RWPE2 (cell line): ENCODE measurements at regions not wholly inside any gene's neighbourhood (a gene's known extent, or its start where the extent isn't known, plus 50 kb on each side); places are given as distances from the start of the nearest gene placed in this dataset.

ENCODE experiments used
- ATAC-seq: fragments of 200-7000 bp; cut with Tn5 transposase; 3 replicates; pipeline ENCODE4 v1.9.1; 2021; ENCODE audit warnings: low read depth
- DNase-seq: peaks from one replicate; pipeline ENCODE4 v3.0.0-alpha.2; 2020; ENCODE audit warnings: low spot score
- H3K27ac ChIP-seq: fragments of 450-650 bp; 2 replicates; pipeline ENCODE4 v1.5.1; 2017; ENCODE audit warnings: mild to moderate bottlenecking; ENCODE audit not compliant: poor library complexity, severe bottlenecking
- H3K27me3 ChIP-seq: fragments of 250-450 bp; sonication (Bioruptor Pico); 2 replicates; pipeline ENCODE4 v1.5.1; 2021; ENCODE audit warnings: mild to moderate bottlenecking, moderate library complexity; ENCODE audit not compliant: insufficient read depth, poor library complexity, severe bottlenecking
- H3K36me3 ChIP-seq: fragments of 250-450 bp; sonication (Bioruptor Pico); 2 replicates; pipeline ENCODE4 v1.5.1; 2020; ENCODE audit warnings: low read depth, mild to moderate bottlenecking, moderate library complexity
- H3K4me1 ChIP-seq: fragments of 250-450 bp; sonication (Bioruptor Pico); 2 replicates; pipeline ENCODE4 v1.5.1; 2021; ENCODE audit warnings: mild to moderate bottlenecking, moderate library complexity; ENCODE audit not compliant: insufficient read depth, poor library complexity, severe bottlenecking
- H3K4me3 ChIP-seq: fragments of 250-450 bp; sonication (Bioruptor Pico); 2 replicates; pipeline ENCODE4 v1.5.1; 2021; ENCODE audit warnings: mild to moderate bottlenecking, moderate library complexity; ENCODE audit not compliant: severe bottlenecking
- H3K9me3 ChIP-seq: fragments of 250-450 bp; sonication (Bioruptor Pico); 2 replicates; pipeline ENCODE4 v1.5.1; 2021; ENCODE audit warnings: mild to moderate bottlenecking, moderate library complexity; ENCODE audit not compliant: severe bottlenecking
- TF ChIP-seq, protein P1 (sequence below): fragments of 450-650 bp; IDR thresholded peaks from one replicate; pipeline ENCODE4 v1.5.1; 2017; ENCODE audit warnings: mild to moderate bottlenecking, moderate library complexity; ENCODE audit not compliant: poor library complexity, severe bottlenecking

DNA sequence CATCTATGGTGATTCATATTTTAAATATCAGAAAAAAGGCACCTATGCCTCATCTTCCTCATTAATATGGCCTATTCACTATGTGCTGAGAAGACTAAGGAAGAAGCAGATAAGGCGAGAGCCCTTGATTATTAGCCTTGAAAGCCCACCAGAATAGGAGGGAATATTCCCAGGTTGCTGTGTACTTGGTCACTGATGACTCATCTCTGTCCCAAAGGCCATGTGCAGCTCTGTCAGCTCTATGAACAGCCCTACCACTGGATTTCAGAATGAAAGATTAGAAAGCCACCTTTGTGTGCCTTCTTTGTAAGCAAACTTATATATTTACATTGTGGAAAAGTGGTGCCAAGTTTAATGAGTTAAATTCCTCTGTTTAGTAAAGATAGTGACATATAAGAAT lies 211.5 kb downstream of the NFKBIZ start:
- DNase-seq (no peak), ATAC-seq (no peak)
- Histone ChIP-seq H3K9me3 (no peaks in the 10 kb centered on the region), H3K27ac (no peak overlapping the region), H3K4me3 (no peak overlapping the region), H3K36me3 (no peaks in the 10 kb centered on the region), H3K4me1 (no peaks in the 10 kb centered on the region), H3K27me3 (no peaks in the 10 kb centered on the region)
- TF ChIP-seq, protein P1, sequence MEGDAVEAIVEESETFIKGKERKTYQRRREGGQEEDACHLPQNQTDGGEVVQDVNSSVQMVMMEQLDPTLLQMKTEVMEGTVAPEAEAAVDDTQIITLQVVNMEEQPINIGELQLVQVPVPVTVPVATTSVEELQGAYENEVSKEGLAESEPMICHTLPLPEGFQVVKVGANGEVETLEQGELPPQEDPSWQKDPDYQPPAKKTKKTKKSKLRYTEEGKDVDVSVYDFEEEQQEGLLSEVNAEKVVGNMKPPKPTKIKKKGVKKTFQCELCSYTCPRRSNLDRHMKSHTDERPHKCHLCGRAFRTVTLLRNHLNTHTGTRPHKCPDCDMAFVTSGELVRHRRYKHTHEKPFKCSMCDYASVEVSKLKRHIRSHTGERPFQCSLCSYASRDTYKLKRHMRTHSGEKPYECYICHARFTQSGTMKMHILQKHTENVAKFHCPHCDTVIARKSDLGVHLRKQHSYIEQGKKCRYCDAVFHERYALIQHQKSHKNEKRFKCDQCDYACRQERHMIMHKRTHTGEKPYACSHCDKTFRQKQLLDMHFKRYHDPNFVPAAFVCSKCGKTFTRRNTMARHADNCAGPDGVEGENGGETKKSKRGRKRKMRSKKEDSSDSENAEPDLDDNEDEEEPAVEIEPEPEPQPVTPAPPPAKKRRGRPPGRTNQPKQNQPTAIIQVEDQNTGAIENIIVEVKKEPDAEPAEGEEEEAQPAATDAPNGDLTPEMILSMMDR, result no peak

DNA sequence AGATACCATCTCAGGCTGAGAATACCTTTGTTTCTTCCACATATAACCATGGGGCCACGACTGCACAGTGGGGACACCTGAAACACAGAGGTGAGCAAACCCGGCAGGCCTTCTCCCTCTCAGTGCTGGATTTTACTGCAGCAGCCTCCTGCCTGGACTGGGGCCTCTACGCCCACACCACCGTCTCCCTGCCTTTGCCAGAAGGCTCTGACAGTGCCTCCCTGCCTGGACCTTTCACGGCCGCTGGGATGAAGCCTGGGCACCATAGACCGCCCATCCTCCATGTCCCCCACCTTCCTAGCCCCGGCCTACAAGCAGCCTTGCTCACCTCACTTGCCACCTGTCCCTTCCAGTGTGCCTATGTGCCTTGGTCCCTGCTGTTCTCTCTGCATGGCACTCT lies 214.3 kb downstream of the NFKBIZ start:
- Histone ChIP-seq H3K9me3 (no peaks in the 10 kb centered on the region), H3K4me3 (no peak overlapping the region), H3K4me1 (peaks cover 1% of the 10 kb centered on the region), H3K36me3 (no peaks in the 10 kb centered on the region), H3K27ac (no peak overlapping the region), H3K27me3 (no peaks in the 10 kb centered on the region)
- TF ChIP-seq, protein P1, result no peak
- DNase-seq, result no peak
- no peak for ATAC-seq

DNA sequence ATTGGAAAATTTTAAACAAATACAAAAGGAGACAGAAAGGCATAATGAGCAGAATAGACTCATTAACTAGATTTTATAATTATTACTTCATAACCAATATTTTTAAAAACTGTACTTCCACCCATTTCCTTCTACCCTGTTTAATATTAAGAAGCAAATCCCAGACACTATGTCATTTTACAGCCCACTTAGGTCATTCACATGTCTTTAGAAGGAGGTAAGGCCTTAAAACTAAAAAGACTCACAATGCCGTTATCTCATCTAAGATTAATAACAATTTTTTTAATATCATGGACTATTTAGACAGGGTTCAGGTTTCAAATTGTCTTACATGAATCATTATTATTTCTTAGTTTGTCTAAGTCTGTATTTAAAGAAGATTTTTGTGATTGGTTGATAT lies 217.2 kb downstream of the NFKBIZ start:
- no peaks in the 10 kb centered on the region for H3K36me3 ChIP-seq
- no peaks in the 10 kb centered on the region for H3K27me3 ChIP-seq
- no peak overlapping the region for H3K4me3 ChIP-seq
- H3K4me1 ChIP-seq, result peaks cover 11% of the 10 kb centered on the region
- H3K9me3 ChIP-seq, result no peaks in the 10 kb centered on the region
- H3K27ac ChIP-seq, result no peak overlapping the region
- TF ChIP-seq, protein P1, result no peak
- DNase-seq (no peak), ATAC-seq (no peak)

DNA sequence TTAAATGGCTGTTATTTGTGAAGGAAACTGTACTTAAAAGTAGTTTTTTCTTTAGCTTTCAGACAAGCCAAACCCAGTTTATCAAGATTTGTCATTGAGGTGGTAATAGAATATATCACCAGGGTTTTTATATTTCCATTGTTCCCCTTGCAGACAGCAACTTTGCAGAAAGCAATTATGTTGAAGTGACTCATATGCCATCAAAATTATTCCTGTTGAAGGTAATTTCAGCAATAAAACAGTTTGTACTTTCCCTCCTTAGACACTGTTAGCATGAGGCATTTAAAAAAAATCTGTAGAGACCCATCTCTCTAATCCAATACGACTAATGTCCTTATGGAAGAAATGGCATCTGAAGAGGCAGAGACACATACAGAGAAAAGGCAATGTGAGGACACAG lies 219.0 kb downstream of the NFKBIZ start:
- peaks cover 11% of the 10 kb centered on the region for H3K4me1 ChIP-seq
- H3K27ac ChIP-seq, result peak overlapping the region; percentile 71
- ATAC-seq (peak; percentile 58), DNase-seq (no peak)
- H3K9me3 ChIP-seq, result no peaks in the 10 kb centered on the region
- TF ChIP-seq, protein P1, result no peak
- H3K27me3 ChIP-seq, result no peaks in the 10 kb centered on the region
- H3K4me3 ChIP-seq, result no peak overlapping the region
- H3K36me3 ChIP-seq, result no peaks in the 10 kb centered on the region

DNA sequence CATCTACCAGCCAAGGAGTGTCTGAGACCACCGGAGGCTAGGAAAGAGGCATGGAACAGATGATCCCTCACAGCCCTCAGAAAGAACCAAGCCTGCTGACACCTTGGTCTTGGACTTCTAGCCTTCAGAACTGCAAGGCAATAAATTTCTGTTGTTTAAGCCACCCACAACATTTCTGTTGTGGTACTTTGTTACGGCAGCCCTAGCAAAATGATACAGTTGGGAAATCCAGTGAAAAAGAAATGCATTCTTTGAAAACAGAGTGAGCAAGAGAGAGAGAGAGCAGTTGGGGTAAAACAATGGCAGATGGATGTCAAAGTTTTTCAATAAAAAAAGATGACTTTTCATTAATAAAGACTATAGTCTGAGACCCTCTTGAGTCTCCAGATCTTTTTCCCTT lies 219.4 kb downstream of the NFKBIZ start:
- no peak overlapping the region for H3K4me3 ChIP-seq
- no peaks in the 10 kb centered on the region for H3K36me3 ChIP-seq
- peaks cover 11% of the 10 kb centered on the region for H3K4me1 ChIP-seq
- no peak for ATAC-seq
- peak overlapping the region; percentile 71 for H3K27ac ChIP-seq
- no peak for DNase-seq
- no peaks in the 10 kb centered on the region for H3K9me3 ChIP-seq
- no peaks in the 10 kb centered on the region for H3K27me3 ChIP-seq
- TF ChIP-seq, protein P1, result no peak
